ENCODE measurements at regions not wholly inside any gene's neighbourhood (a gene's known extent, or its start where the extent isn't known, plus 50 kb on each side); places are given as distances from the start of the nearest gene placed in this dataset.
"Not testable (repeated sequence)": the region's sequence is repeated elsewhere in the genome, so short reads cannot be mapped to it uniquely, and the experiment has no call there.

DNA sequence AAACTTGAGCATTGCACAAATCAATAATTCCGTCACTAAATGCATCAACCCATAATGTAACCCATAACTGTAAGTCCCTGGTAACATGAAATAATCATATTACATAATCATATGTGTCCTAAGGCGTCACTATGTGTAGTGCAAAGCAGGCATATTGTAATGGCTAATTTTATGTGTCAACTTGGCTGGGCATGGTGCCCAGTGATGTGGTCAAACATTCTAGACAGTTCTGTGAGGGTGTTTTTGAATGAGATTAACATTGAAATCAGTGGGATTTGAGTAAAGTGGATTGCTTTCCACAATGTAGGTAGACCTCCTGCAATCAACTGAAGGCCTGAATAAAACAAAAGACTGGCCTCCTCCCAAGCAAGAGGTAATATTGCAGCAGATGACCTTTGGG is 794.4 kb upstream of the ACO1 start:
- ChIA-PET CTCF (ENCODE audit: low intra/inter-chr PET ratio) (no interaction called here), POLR2A (no interaction called here)
- intact Hi-C loops (cut with micrococcal nuclease) (no loop called here), in situ Hi-C loops (cut with MboI) (no loop called here)
- Histone ChIP-seq H3K9me3 (replicated peaks; ENCODE audit: control insufficient read depth, insufficient read depth, low read depth, low read length) (no peaks in the 10 kb centered on the region), H3K36me3 (ENCODE audit: control insufficient read depth, insufficient read depth, low read length) (no peaks in the 10 kb centered on the region), H3K79me2 (ENCODE audit: control insufficient read depth, insufficient read depth, low read length) (no peaks in the 10 kb centered on the region), H3K4me2 (ENCODE audit: insufficient read depth, low read length) (no peak overlapping the region), H4K20me1 (replicated peaks; ENCODE audit: control insufficient read depth, insufficient read depth, low read length) (no peaks in the 10 kb centered on the region), H3K4me1 (replicated peaks in 1 of 2; ENCODE audit: control insufficient read depth in 2 of 2, insufficient read depth in 2 of 2, low read length in 2 of 2) (no peaks in the 10 kb centered on the region), H2AFZ (ENCODE audit: low read depth, low read length) (no peak overlapping the region), H3K9me1 (ENCODE audit: control insufficient read depth, insufficient read depth, low read length) (no peaks in the 10 kb centered on the region), H3K9ac (ENCODE audit: insufficient read depth in 1 of 2, low read depth in 2 of 2, low read length in 2 of 2) (no peak overlapping the region), H3K4me3 (no peak overlapping the region), H3K27me3 (ENCODE audit: control insufficient read depth in 2 of 2, insufficient read depth in 2 of 2, low read length in 2 of 2) (no peaks in the 10 kb centered on the region), H3K27ac (ENCODE audit: extremely low read depth, low read depth, low read length) (no peak overlapping the region)
- no TSS peak for BruUV-seq (replicated peaks)
- WGBS (ENCODE audit: insufficient coverage, low coverage, missing lambda C conversion rate): no CpG with 5 or more reads among the region's 2 CpGs
- FAIRE-seq (no peak), ATAC-seq (no peak), DNase-seq (ENCODE audit: extremely low read depth in 1 of 4, low spot score in 3 of 4) (no peak)
- no peak for TF ChIP-seq TAF7 (tag; IDR thresholded peaks at IDR 0.05)
- TF ChIP-seq CBX5 (IDR thresholded peaks at IDR 0.05; ENCODE audit: borderline replicate concordance, low read depth): no peak
- no peak for TF ChIP-seq MYNN (IDR thresholded peaks at IDR 0.05)
- TF ChIP-seq MYNN (CRISPR knock-in tag; IDR thresholded peaks at IDR 0.05): no peak
- TF ChIP-seq ILF3 (IDR thresholded peaks at IDR 0.05; ENCODE audit: borderline replicate concordance): no peak
- no peak for TF ChIP-seq FOS (IDR thresholded peaks at IDR 0.05; ENCODE audit: extremely low read depth, insufficient read length)
- no peak for TF ChIP-seq SIX5 (IDR thresholded peaks at IDR 0.05; ENCODE audit: borderline replicate concordance in 1 of 2, insufficient read depth in 1 of 2, low read depth in 1 of 2, low read length in 2 of 2)
- no peak for TF ChIP-seq NFE2L1 (tag; IDR thresholded peaks at IDR 0.05; ENCODE audit: borderline replicate concordance, low read depth)
- TF ChIP-seq, protein P1, sequence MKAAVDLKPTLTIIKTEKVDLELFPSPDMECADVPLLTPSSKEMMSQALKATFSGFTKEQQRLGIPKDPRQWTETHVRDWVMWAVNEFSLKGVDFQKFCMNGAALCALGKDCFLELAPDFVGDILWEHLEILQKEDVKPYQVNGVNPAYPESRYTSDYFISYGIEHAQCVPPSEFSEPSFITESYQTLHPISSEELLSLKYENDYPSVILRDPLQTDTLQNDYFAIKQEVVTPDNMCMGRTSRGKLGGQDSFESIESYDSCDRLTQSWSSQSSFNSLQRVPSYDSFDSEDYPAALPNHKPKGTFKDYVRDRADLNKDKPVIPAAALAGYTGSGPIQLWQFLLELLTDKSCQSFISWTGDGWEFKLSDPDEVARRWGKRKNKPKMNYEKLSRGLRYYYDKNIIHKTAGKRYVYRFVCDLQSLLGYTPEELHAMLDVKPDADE (conservative IDR thresholded peaks at IDR 0.05; ENCODE audit: control insufficient read depth, low read depth, low read length): no peak
- TF ChIP-seq JUND (IDR thresholded peaks at IDR 0.05; ENCODE audit: borderline replicate concordance, low read depth, low read length): no peak
- no peak for TF ChIP-seq JUND (tag; IDR thresholded peaks at IDR 0.05; ENCODE audit: borderline replicate concordance, low read depth, low read length)
- TF ChIP-seq, protein P2, sequence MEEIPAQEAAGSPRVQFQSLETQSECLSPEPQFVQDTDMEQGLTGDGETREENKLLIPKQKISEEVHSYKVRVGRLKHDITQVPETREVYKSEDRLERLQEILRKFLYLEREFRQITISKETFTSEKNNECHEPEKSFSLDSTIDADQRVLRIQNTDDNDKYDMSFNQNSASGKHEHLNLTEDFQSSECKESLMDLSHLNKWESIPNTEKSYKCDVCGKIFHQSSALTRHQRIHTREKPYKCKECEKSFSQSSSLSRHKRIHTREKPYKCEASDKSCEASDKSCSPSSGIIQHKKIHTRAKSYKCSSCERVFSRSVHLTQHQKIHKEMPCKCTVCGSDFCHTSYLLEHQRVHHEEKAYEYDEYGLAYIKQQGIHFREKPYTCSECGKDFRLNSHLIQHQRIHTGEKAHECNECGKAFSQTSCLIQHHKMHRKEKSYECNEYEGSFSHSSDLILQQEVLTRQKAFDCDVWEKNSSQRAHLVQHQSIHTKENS (CRISPR knock-in tag; IDR thresholded peaks at IDR 0.05): no peak
- no peak for TF ChIP-seq NFATC3 (IDR thresholded peaks at IDR 0.05)
- TF ChIP-seq ZNF384 (IDR thresholded peaks at IDR 0.05; ENCODE audit: low read depth, low read length): no peak
- TF ChIP-seq, protein P3, sequence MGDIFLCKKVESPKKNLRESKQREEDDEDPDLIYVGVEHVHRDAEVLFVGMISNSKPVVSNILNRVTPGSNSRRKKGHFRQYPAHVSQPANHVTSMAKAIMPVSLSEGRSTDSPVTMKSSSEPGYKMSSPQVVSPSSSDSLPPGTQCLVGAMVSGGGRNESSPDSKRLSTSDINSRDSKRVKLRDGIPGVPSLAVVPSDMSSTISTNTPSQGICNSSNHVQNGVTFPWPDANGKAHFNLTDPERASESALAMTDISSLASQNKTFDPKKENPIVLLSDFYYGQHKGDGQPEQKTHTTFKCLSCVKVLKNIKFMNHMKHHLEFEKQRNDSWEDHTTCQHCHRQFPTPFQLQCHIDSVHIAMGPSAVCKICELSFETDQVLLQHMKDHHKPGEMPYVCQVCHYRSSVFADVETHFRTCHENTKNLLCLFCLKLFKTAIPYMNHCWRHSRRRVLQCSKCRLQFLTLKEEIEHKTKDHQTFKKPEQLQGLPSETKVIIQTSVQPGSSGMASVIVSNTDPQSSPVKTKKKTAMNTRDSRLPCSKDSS (IDR thresholded peaks at IDR 0.05; ENCODE audit: low read depth, partially characterized antibody): no peak

DNA sequence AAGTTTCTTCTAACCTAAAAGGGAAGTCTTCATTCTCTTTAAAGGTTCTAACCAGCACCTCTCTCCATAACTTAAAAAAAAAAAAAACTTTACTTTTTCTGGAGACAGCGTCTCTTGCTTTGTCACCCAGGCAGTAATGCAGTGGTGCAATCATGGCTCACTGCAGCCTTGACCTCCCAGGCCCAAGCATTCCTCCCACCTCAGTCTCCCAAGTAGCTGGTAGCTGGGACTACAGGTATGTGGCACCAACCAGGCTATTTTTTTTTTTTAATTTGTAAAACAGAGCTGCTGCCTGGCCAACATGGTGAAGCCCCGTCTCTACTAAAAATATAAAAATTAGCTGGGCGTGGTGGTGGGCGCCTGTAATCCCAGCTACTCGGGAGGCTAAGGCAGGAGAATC is 787.4 kb upstream of the ACO1 start:
- H2AFZ ChIP-seq (ENCODE audit: low read depth, low read length); POLR2A ChIA-PET; H3K4me2 ChIP-seq (ENCODE audit: insufficient read depth, low read length); H3K9ac ChIP-seq (ENCODE audit: insufficient read depth in 1 of 2, low read depth in 2 of 2, low read length in 2 of 2); ATAC-seq; CTCF ChIA-PET (ENCODE audit: low intra/inter-chr PET ratio); H3K36me3 ChIP-seq (ENCODE audit: control insufficient read depth, insufficient read depth, low read length); intact Hi-C loops (cut with micrococcal nuclease); in situ Hi-C loops (cut with MboI); DNase-seq (ENCODE audit: extremely low read depth in 1 of 4, low spot score in 3 of 4); FAIRE-seq; H3K9me3 ChIP-seq (replicated peaks; ENCODE audit: control insufficient read depth, insufficient read depth, low read depth, low read length); H3K79me2 ChIP-seq (ENCODE audit: control insufficient read depth, insufficient read depth, low read length); BruUV-seq (replicated peaks); H3K9me1 ChIP-seq (ENCODE audit: control insufficient read depth, insufficient read depth, low read length); H3K27me3 ChIP-seq (ENCODE audit: control insufficient read depth in 2 of 2, insufficient read depth in 2 of 2, low read length in 2 of 2); H3K4me1 ChIP-seq (replicated peaks in 1 of 2; ENCODE audit: control insufficient read depth in 2 of 2, insufficient read depth in 2 of 2, low read length in 2 of 2); H3K27ac ChIP-seq (ENCODE audit: extremely low read depth, low read depth, low read length); H4K20me1 ChIP-seq (replicated peaks; ENCODE audit: control insufficient read depth, insufficient read depth, low read length); H3K4me3 ChIP-seq: not testable (repeated sequence)
- WGBS (ENCODE audit: insufficient coverage, low coverage, missing lambda C conversion rate): no CpG with 5 or more reads among the region's 5 CpGs

All from K562 (cell line).